ENCODE measurements at regions not wholly inside any gene's neighbourhood (a gene's known extent, or its start where the extent isn't known, plus 50 kb on each side); places are given as distances from the start of the nearest gene placed in this dataset.

DNA sequence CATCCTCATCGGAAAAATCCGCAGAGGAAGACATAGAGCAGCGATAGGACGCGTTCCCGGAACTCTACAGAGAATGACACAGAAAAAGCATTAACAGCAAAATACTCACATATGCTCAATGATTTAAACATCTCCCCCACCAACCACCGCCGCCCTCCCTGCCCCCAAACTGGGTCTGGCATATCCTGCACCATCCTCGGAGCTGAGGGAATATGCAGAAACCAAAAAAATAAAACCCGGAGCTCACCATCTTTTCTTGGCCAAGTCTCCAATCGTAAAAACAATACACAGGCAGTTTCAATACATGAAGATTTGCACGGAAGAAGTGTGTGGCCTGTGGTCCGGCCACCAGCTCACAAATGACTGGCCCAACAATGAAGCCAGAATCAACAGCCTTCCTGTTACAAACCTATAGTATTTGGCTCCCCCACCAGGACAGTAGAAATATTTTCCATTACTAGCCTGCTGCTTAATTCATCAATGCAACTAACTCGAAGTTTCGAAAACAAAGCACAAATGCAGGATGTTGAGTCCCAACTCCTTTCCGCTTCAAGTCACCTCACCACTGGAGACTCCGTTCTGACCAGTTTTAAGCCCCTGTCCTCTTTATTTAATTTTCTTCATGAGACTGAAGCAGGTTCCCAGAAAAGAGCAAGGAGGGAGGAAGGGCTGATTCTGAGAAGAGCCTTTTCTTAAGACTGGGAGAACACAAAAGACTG lies 103.2 kb upstream of the BEND6 start:
- H4K20me1 ChIP-seq (ENCODE audit: insufficient read depth, low read length): no peaks in the 10 kb centered on the region
- TF ChIP-seq, protein P1, sequence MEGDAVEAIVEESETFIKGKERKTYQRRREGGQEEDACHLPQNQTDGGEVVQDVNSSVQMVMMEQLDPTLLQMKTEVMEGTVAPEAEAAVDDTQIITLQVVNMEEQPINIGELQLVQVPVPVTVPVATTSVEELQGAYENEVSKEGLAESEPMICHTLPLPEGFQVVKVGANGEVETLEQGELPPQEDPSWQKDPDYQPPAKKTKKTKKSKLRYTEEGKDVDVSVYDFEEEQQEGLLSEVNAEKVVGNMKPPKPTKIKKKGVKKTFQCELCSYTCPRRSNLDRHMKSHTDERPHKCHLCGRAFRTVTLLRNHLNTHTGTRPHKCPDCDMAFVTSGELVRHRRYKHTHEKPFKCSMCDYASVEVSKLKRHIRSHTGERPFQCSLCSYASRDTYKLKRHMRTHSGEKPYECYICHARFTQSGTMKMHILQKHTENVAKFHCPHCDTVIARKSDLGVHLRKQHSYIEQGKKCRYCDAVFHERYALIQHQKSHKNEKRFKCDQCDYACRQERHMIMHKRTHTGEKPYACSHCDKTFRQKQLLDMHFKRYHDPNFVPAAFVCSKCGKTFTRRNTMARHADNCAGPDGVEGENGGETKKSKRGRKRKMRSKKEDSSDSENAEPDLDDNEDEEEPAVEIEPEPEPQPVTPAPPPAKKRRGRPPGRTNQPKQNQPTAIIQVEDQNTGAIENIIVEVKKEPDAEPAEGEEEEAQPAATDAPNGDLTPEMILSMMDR (IDR thresholded peaks at IDR 0.05; ENCODE audit: extremely low read depth, low read depth, low read length): peak; percentile 80
- peak overlapping the region; percentile 80 for H3K4me3 ChIP-seq (ENCODE audit: insufficient read depth, low read length)
- H3K27ac ChIP-seq (ENCODE audit: low read depth, low read length): peak overlapping the region; percentile 90
- no peaks in the 10 kb centered on the region for H3K27me3 ChIP-seq (ENCODE audit: insufficient read depth, low read length)
- H3K36me3 ChIP-seq (ENCODE audit: insufficient read depth, low read length): no peaks in the 10 kb centered on the region
- H2AFZ ChIP-seq (ENCODE audit: low read length): peak overlapping the region; percentile 55
- no peaks in the 10 kb centered on the region for H3K9me3 ChIP-seq (ENCODE audit: low read depth, low read length)
- peak; percentile 80 for DNase-seq (ENCODE audit: insufficient read length, low spot score, missing footprints)
- peaks cover 67% of the 10 kb centered on the region for H3K79me2 ChIP-seq (ENCODE audit: insufficient read depth, low read length)
- H3K4me1 ChIP-seq (ENCODE audit: insufficient read depth, low read length): peaks cover 40% of the 10 kb centered on the region
- H3K4me2 ChIP-seq (ENCODE audit: insufficient read depth, low read length): peak overlapping the region; percentile 91

GRCh38 chr6:56851074-56851473 lies 103.8 kb upstream of the BEND6 start:
- peak; percentile 77 for DNase-seq (ENCODE audit: insufficient read length, low spot score, missing footprints)
- H4K20me1 ChIP-seq (ENCODE audit: insufficient read depth, low read length): no peaks in the 10 kb centered on the region
- peak overlapping the region; percentile 80 for H3K4me3 ChIP-seq (ENCODE audit: insufficient read depth, low read length)

DNA sequence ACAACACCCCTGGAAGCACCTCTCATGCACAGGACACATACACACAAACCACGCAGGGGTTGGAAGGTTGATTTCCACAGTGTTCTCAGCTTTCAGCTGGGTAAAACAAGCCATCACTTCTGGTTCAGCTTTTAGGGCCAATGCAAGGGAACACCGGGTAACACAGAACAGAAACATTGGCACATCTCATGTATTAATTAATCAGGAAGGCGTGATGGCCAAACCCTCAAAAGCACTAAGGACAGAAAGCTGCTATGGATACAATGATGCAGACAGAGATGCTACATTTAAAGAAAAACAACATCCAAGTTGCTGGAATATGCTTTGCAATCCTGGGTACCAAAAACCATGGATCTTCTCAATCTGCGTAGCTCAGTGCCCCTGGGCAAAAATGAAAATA lies 104.3 kb upstream of the BEND6 start:
- peaks cover 76% of the 10 kb centered on the region for H3K79me2 ChIP-seq (ENCODE audit: insufficient read depth, low read length)
- no peaks in the 10 kb centered on the region for H4K20me1 ChIP-seq (ENCODE audit: insufficient read depth, low read length)
- DNase-seq (ENCODE audit: insufficient read length, low spot score, missing footprints): no peak
- TF ChIP-seq, protein P1 (IDR thresholded peaks at IDR 0.05; ENCODE audit: extremely low read depth, low read depth, low read length): no peak
- H3K4me3 ChIP-seq (ENCODE audit: insufficient read depth, low read length): peak overlapping the region; percentile 80
- no peak overlapping the region for H2AFZ ChIP-seq (ENCODE audit: low read length)
- H3K36me3 ChIP-seq (ENCODE audit: insufficient read depth, low read length): no peaks in the 10 kb centered on the region
- no peaks in the 10 kb centered on the region for H3K9me3 ChIP-seq (ENCODE audit: low read depth, low read length)
- no peaks in the 10 kb centered on the region for H3K27me3 ChIP-seq (ENCODE audit: insufficient read depth, low read length)
- peaks cover 31% of the 10 kb centered on the region for H3K4me1 ChIP-seq (ENCODE audit: insufficient read depth, low read length)
- peak overlapping the region; percentile 90 for H3K27ac ChIP-seq (ENCODE audit: low read depth, low read length)
- H3K4me2 ChIP-seq (ENCODE audit: insufficient read depth, low read length): peak overlapping the region; percentile 91

More at GRCh38 chr6:56851074-56851473, 103.8 kb upstream of the BEND6 start:
- H3K4me2 ChIP-seq (ENCODE audit: insufficient read depth, low read length): peak overlapping the region; percentile 91
- H3K27me3 ChIP-seq (ENCODE audit: insufficient read depth, low read length): no peaks in the 10 kb centered on the region
- TF ChIP-seq, protein P1 (IDR thresholded peaks at IDR 0.05; ENCODE audit: extremely low read depth, low read depth, low read length): no peak
- H2AFZ ChIP-seq (ENCODE audit: low read length): peak overlapping the region; percentile 55
- no peaks in the 10 kb centered on the region for H3K36me3 ChIP-seq (ENCODE audit: insufficient read depth, low read length)
- H3K27ac ChIP-seq (ENCODE audit: low read depth, low read length): peak overlapping the region; percentile 90
- no peaks in the 10 kb centered on the region for H3K9me3 ChIP-seq (ENCODE audit: low read depth, low read length)
- H3K4me1 ChIP-seq (ENCODE audit: insufficient read depth, low read length): peaks cover 33% of the 10 kb centered on the region
- peaks cover 73% of the 10 kb centered on the region for H3K79me2 ChIP-seq (ENCODE audit: insufficient read depth, low read length)

DNA sequence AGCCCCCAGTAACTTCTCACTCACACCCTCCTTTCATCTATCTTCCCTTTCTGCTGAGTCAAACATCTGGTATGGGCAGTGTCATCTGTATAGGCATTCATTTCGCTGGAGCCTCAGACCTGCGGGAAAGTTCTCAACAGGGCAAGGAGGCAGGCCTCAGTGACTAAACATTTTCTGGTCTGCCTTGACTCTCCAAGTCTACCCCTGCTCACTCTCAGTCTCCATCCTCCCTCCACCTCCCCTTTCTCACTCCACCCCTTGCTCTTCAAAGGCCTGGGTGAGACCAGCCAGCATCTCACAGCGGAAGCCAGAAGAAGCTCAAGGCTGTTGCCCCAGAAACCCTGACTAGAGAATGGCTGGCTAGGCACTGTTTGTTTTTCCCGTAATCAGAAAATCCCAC lies 105.0 kb upstream of the BEND6 start:
- H3K4me3 ChIP-seq (ENCODE audit: insufficient read depth, low read length): peak overlapping the region; percentile 80
- H3K79me2 ChIP-seq (ENCODE audit: insufficient read depth, low read length): peaks cover 81% of the 10 kb centered on the region
- no peaks in the 10 kb centered on the region for H3K9me3 ChIP-seq (ENCODE audit: low read depth, low read length)
- peaks cover 31% of the 10 kb centered on the region for H3K4me1 ChIP-seq (ENCODE audit: insufficient read depth, low read length)
- DNase-seq (ENCODE audit: insufficient read length, low spot score, missing footprints): peak; percentile 69
- no peaks in the 10 kb centered on the region for H3K27me3 ChIP-seq (ENCODE audit: insufficient read depth, low read length)
- no peaks in the 10 kb centered on the region for H3K36me3 ChIP-seq (ENCODE audit: insufficient read depth, low read length)
- H3K4me2 ChIP-seq (ENCODE audit: insufficient read depth, low read length): peak overlapping the region; percentile 91
- TF ChIP-seq, protein P1 (IDR thresholded peaks at IDR 0.05; ENCODE audit: extremely low read depth, low read depth, low read length): no peak
- peaks cover 3% of the 10 kb centered on the region for H4K20me1 ChIP-seq (ENCODE audit: insufficient read depth, low read length)
- peak overlapping the region; percentile 90 for H3K27ac ChIP-seq (ENCODE audit: low read depth, low read length)
- H2AFZ ChIP-seq (ENCODE audit: low read length): no peak overlapping the region

All from osteoblast (primary cell).